ENCODE measurements at regions not wholly inside any gene's neighbourhood (a gene's known extent, or its start where the extent isn't known, plus 50 kb on each side); places are given as distances from the start of the nearest gene placed in this dataset.

DNA sequence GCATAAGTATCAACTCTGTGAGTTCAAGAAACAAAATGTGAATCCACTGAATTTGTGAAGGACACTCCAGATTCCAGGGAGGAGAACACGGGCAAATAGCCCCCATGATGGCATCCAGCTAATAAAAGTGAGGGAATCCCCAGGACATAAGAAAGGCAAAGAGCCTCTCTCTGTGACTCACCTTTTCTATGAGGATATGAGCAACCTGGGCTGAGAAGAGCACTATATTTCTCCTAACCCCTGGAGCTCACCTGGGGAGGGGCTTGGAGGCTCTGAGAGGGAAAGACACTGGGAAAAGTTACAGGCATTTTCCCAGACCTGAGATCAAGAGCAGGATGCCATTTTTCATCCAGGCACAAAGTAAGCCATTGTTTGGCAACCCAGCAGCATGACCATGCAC, 1298.8 kb downstream of the PLA2G4A start:
- H3K9ac ChIP-seq (ENCODE audit: low read length), result no peak overlapping the region
- H3K9me3 ChIP-seq (ENCODE audit: insufficient read depth, low read length), result no peaks in the 10 kb centered on the region
- TF ChIP-seq, protein P1, sequence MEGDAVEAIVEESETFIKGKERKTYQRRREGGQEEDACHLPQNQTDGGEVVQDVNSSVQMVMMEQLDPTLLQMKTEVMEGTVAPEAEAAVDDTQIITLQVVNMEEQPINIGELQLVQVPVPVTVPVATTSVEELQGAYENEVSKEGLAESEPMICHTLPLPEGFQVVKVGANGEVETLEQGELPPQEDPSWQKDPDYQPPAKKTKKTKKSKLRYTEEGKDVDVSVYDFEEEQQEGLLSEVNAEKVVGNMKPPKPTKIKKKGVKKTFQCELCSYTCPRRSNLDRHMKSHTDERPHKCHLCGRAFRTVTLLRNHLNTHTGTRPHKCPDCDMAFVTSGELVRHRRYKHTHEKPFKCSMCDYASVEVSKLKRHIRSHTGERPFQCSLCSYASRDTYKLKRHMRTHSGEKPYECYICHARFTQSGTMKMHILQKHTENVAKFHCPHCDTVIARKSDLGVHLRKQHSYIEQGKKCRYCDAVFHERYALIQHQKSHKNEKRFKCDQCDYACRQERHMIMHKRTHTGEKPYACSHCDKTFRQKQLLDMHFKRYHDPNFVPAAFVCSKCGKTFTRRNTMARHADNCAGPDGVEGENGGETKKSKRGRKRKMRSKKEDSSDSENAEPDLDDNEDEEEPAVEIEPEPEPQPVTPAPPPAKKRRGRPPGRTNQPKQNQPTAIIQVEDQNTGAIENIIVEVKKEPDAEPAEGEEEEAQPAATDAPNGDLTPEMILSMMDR (IDR thresholded peaks at IDR 0.05; ENCODE audit: low read depth, low read length), result no peak
- TF ChIP-seq EZH2phosphoT487 (IDR thresholded peaks at IDR 0.05; ENCODE audit: low read depth), result no peak
- no peak overlapping the region for H2AFZ ChIP-seq (ENCODE audit: low read depth, low read length)
- H3K36me3 ChIP-seq (replicated peaks; ENCODE audit: low read depth, low read length), result no peaks in the 10 kb centered on the region
- no peak overlapping the region for H3K4me2 ChIP-seq (ENCODE audit: low read length)
- no peaks in the 10 kb centered on the region for H3K27me3 ChIP-seq (ENCODE audit: low read depth, low read length)
- no peaks in the 10 kb centered on the region for H4K20me1 ChIP-seq (ENCODE audit: insufficient read depth, low read length)
- no peaks in the 10 kb centered on the region for H3K4me1 ChIP-seq (ENCODE audit: low read length)
- no peak overlapping the region for H3K4me3 ChIP-seq (ENCODE audit: low read length)
- H3K27ac ChIP-seq (ENCODE audit: low read length), result no peak overlapping the region
- no peaks in the 10 kb centered on the region for H3K79me2 ChIP-seq (ENCODE audit: low read length)

DNA sequence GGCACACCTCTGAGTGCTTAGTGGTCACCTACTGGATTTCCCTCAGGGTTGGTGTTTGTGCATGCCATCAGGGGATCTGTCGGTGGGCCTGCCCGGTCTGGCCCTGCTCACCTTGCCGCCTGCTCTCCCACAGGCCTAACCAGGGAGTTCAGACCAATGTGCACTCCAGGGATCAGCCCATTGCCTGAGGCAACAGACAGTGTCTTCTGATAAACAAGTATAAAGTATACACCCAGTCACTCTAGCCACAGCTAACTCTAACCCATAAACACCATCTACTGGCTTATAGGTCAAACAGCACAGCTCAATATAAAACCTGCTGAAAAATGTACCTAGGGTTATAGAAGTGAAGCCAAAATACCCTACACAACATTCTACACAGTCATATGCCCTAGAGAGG, 1300.0 kb downstream of the PLA2G4A start:
- no peaks in the 10 kb centered on the region for H3K79me2 ChIP-seq (ENCODE audit: low read length)
- H3K9ac ChIP-seq (ENCODE audit: low read length), result no peak overlapping the region
- no peaks in the 10 kb centered on the region for H3K36me3 ChIP-seq (replicated peaks; ENCODE audit: low read depth, low read length)
- H3K4me2 ChIP-seq (ENCODE audit: low read length), result no peak overlapping the region
- no peaks in the 10 kb centered on the region for H4K20me1 ChIP-seq (ENCODE audit: insufficient read depth, low read length)
- H3K4me1 ChIP-seq (ENCODE audit: low read length), result no peaks in the 10 kb centered on the region
- no peaks in the 10 kb centered on the region for H3K27me3 ChIP-seq (ENCODE audit: low read depth, low read length)
- no peak overlapping the region for H3K27ac ChIP-seq (ENCODE audit: low read length)
- H3K4me3 ChIP-seq (ENCODE audit: low read length), result no peak overlapping the region
- H3K9me3 ChIP-seq (ENCODE audit: insufficient read depth, low read length), result no peaks in the 10 kb centered on the region
- TF ChIP-seq EZH2phosphoT487 (IDR thresholded peaks at IDR 0.05; ENCODE audit: low read depth), result no peak
- TF ChIP-seq, protein P1 (IDR thresholded peaks at IDR 0.05; ENCODE audit: low read depth, low read length), result peak; percentile 35; the same call in 1 of the 2 replicates
- no peak overlapping the region for H2AFZ ChIP-seq (ENCODE audit: low read depth, low read length)

DNA sequence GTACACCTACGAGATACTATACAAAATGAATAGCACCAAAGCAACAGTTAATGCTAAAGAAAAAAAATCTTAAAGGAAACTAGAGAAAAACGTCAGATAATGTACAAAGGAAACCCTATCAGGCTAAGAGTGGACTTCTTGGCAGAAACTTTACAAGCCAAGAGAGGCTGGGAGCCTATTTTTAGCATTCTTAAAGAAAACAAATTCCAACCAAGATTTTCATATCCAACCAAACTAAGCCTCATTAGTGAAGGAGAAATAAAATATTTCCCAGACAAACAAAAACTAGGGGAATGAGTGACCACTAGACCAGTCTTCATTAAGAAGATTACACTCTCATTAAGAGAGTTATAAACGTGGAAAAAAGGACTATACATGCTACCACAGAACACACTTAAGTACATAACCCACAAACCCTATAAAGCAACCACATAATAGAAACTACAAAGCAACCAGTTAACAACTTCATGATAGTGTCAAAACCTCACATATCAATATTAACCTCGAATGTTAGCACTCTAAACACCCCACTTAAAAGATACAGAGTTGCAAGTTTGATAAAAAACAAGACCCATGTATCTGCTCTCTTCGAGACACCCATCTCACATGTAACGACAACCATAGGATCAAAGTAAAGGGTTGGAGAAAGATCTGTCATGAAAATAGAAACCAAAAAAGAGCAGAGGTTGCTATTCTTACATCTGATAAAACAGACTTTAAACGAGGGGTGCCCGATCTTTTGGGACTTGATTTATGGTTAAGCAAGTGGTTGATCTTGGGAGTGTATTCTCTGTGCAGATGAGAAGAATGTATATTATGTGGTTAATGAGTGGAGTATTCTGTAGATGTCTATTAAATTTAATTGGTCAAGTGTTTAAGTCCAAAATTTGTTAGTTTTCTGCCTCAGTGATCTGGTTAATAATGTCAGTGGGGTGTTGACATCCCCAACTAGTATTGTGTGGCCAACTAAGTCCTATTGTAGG, 1301.4 kb downstream of the PLA2G4A start:
- Histone ChIP-seq H4K20me1 (ENCODE audit: insufficient read depth, low read length) (no peaks in the 10 kb centered on the region), H3K4me1 (ENCODE audit: low read length) (no peaks in the 10 kb centered on the region), H3K9me3 (ENCODE audit: insufficient read depth, low read length) (no peaks in the 10 kb centered on the region), H3K27me3 (ENCODE audit: low read depth, low read length) (no peaks in the 10 kb centered on the region), H3K27ac (ENCODE audit: low read length) (no peak overlapping the region), H2AFZ (ENCODE audit: low read depth, low read length) (no peak overlapping the region), H3K4me3 (ENCODE audit: low read length) (no peak overlapping the region), H3K79me2 (ENCODE audit: low read length) (no peaks in the 10 kb centered on the region), H3K4me2 (ENCODE audit: low read length) (no peak overlapping the region), H3K9ac (ENCODE audit: low read length) (no peak overlapping the region), H3K36me3 (replicated peaks; ENCODE audit: low read depth, low read length) (no peaks in the 10 kb centered on the region)
- TF ChIP-seq, protein P1 (IDR thresholded peaks at IDR 0.05; ENCODE audit: low read depth, low read length), result no peak
- no peak for TF ChIP-seq EZH2phosphoT487 (IDR thresholded peaks at IDR 0.05; ENCODE audit: low read depth)

DNA sequence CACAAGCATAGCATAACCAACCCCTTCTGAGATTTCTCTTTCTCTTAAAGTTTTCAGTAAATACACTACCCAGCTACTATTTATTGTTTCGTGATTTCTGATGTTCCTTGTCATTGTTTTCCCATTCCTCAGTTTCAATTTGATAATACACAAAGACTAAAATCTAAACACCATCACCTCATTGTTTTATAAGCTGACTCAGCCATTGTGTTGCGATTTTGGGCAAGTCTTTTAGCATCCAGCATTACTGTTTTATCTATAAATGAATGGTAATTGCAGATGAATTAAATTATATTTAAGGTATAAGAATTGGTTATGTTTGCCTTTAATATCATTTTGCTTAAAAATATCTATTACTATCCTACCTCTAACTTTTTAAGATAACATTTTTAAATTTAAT, 1308.5 kb downstream of the PLA2G4A start:
- H3K36me3 ChIP-seq (replicated peaks; ENCODE audit: low read depth, low read length), result no peaks in the 10 kb centered on the region

More for the DNA sequence above, 1308.5 kb downstream of the PLA2G4A start:
- no peaks in the 10 kb centered on the region for H3K9me3 ChIP-seq (ENCODE audit: insufficient read depth, low read length)
- H3K4me1 ChIP-seq (ENCODE audit: low read length), result no peaks in the 10 kb centered on the region
- H3K9ac ChIP-seq (ENCODE audit: low read length), result no peak overlapping the region
- TF ChIP-seq EZH2phosphoT487 (IDR thresholded peaks at IDR 0.05; ENCODE audit: low read depth), result no peak
- TF ChIP-seq, protein P1 (IDR thresholded peaks at IDR 0.05; ENCODE audit: low read depth, low read length), result no peak
- H4K20me1 ChIP-seq (ENCODE audit: insufficient read depth, low read length), result no peaks in the 10 kb centered on the region
- H3K27me3 ChIP-seq (ENCODE audit: low read depth, low read length), result no peaks in the 10 kb centered on the region
- H3K4me3 ChIP-seq (ENCODE audit: low read length), result no peak overlapping the region
- H3K79me2 ChIP-seq (ENCODE audit: low read length), result no peaks in the 10 kb centered on the region
- H3K27ac ChIP-seq (ENCODE audit: low read length), result no peak overlapping the region
- no peak overlapping the region for H2AFZ ChIP-seq (ENCODE audit: low read depth, low read length)
- H3K4me2 ChIP-seq (ENCODE audit: low read length), result no peak overlapping the region

Measured in OCI-LY3 (cell line).